AG09309 (cell line): ENCODE measurements at regions not wholly inside any gene's neighbourhood (a gene's known extent, or its start where the extent isn't known, plus 50 kb on each side); places are given as distances from the start of the nearest gene placed in this dataset.

Experiments used
- DNase-seq: peaks from one replicate; pipeline ENCODE4 v3.0.0-alpha.2; 2010; ENCODE audit warnings: low read depth
- H3K4me3 ChIP-seq: 2 replicates; pipeline ENCODE4 v1.5.1; 2011; ENCODE audit warnings: mild to moderate bottlenecking, low read depth, low read length, moderate library complexity; ENCODE audit not compliant: control insufficient read depth
- CTCF ChIP-seq: IDR thresholded peaks from 2 replicates; pipeline ENCODE4 v1.5.1; 2011; ENCODE audit warnings: mild to moderate bottlenecking, low read depth, low read length, inconsistent platforms; ENCODE audit not compliant: insufficient read depth, control insufficient read depth; ENCODE audit errors: missing control alignments

- TF ChIP-seq CTCF: no peak
- DNase-seq: peak; percentile 55
- H3K4me3 ChIP-seq: no peak overlapping the region
These were observed 278.6 kb downstream of the ARHGAP12 start for GRCh38 chr10:31650010-31650409.

- no peak for TF ChIP-seq CTCF
- H3K4me3 ChIP-seq: no peak overlapping the region
- no peak for DNase-seq
These were observed 279.7 kb downstream of the ARHGAP12 start for GRCh38 chr10:31648966-31649365.

- TF ChIP-seq CTCF: no peak
- H3K4me3 ChIP-seq: no peak overlapping the region
- DNase-seq: no peak
These were observed 280.8 kb downstream of the ARHGAP12 start for GRCh38 chr10:31647861-31648260.

GRCh38 chr10:31646519-31646918, 282.1 kb downstream of the ARHGAP12 start:
- TF ChIP-seq CTCF: no peak
- no peak overlapping the region for H3K4me3 ChIP-seq
- no peak for DNase-seq

- no peak for TF ChIP-seq CTCF
These were observed 282.8 kb downstream of the ARHGAP12 start for GRCh38 chr10:31645786-31646185.

GRCh38 chr10:31644931-31645633, 283.5 kb downstream of the ARHGAP12 start:
- H3K4me3 ChIP-seq: no peak overlapping the region
- no peak for DNase-seq
- TF ChIP-seq CTCF: no peak

More at GRCh38 chr10:31645786-31646185, 282.8 kb downstream of the ARHGAP12 start:
- no peak for DNase-seq
- H3K4me3 ChIP-seq: no peak overlapping the region
